HepG2 (cell line): ENCODE measurements at regions not wholly inside any gene's neighbourhood (a gene's known extent, or its start where the extent isn't known, plus 50 kb on each side); places are given as distances from the start of the nearest gene placed in this dataset.

Experiments
- ATAC-seq: fragments of 200-7000 bp; cut with Tn5 transposase; 3 replicates; pipeline ENCODE4 v1.9.1; 2020; ENCODE audit warnings: mild to moderate bottlenecking, moderate library complexity
- BruUV-seq: library from RNA; stranded (reverse); fragments of 400-500 nt; replicated peaks from 2 replicates; lab custom pipeline; 2021; lab: Mats Ljungman, UMichigan
- CTCF ChIA-PET: fragments of 300-600 bp; formaldehyde crosslinking; extraction: SDS; loops from one replicate; lab custom pipeline; 2021; ENCODE audit warnings: low total read pairs, inconsistent platforms, low intra/inter-chr PET ratio; lab: Yijun Ruan, JAX
- POLR2A ChIA-PET: fragments of 350-600 bp; sonication (Branson Sonifier 250); formaldehyde crosslinking; loops from one replicate; lab custom pipeline; 2020; ENCODE audit warnings: antibody characterized with exemption, inconsistent platforms; lab: Yijun Ruan, JAX
- DNase-seq: peaks from one replicate; pipeline ENCODE4 v3.0.0-alpha.2; 2015; ENCODE audit warnings: low spot score
- FAIRE-seq: peaks from 3 replicates; lab custom pipeline; 2011; peaks lifted over from hg19 to GRCh38; lab: Jason Lieb, UNC
- H2AFZ ChIP-seq: one replicate; pipeline ENCODE4 v1.6.1; 2011; ENCODE audit warnings: low read length, inconsistent platforms
- H3K27ac ChIP-seq: fragments of 300-600 bp; 3 replicates; pipeline ENCODE4 v1.8.0; 2011; ENCODE audit warnings: mixed run types, mild to moderate bottlenecking, mixed read lengths, low read length, inconsistent platforms; ENCODE audit not compliant: insufficient read depth; ENCODE audit errors: extremely low read length
- H3K27me3 ChIP-seq, 2 experiments: fragments of 200-600 bp in 1 of 2; 2 replicates in 1 of 2; 3 replicates in 1 of 2; pipeline versions ENCODE4 v1.6.0 to v1.8.0; 2011; ENCODE audit warnings: low read length in 2 of 2, mild to moderate bottlenecking in 2 of 2, moderate library complexity in 2 of 2, inconsistent platforms in 1 of 2; ENCODE audit not compliant: insufficient read depth in 2 of 2, control insufficient read depth in 1 of 2
- H3K36me3 ChIP-seq, 2 experiments: fragments of 200-600 bp in 1 of 2; replicated peaks in 1 of 2; 2 replicates in 1 of 2; 3 replicates in 1 of 2; pipeline versions ENCODE4 v1.5.1 to v1.8.0; 2011; ENCODE audit warnings: low read length in 2 of 2, inconsistent platforms in 1 of 2; ENCODE audit not compliant: insufficient read depth in 2 of 2, control insufficient read depth in 1 of 2
- H3K4me1 ChIP-seq: 2 replicates; pipeline ENCODE4 v1.5.1; 2012; ENCODE audit warnings: low read length, inconsistent platforms; ENCODE audit not compliant: insufficient read depth
- H3K4me2 ChIP-seq: 2 replicates; pipeline ENCODE4 v1.6.0; 2011; ENCODE audit warnings: low read depth, low read length, inconsistent platforms
- H3K4me3 ChIP-seq, 3 experiments: fragments of 200-600 bp in 1 of 3; sonication (generic), shearing (Covaris generic) in 1 of 3; replicated peaks in 1 of 3; 2 replicates each; pipeline ENCODE4 v1.5.1; 2011 to 2016; ENCODE audit warnings: low read length in 3 of 3, inconsistent platforms in 2 of 3, low read depth in 2 of 3, mild to moderate bottlenecking in 2 of 3, control low read depth in 1 of 3, mixed read lengths in 1 of 3; ENCODE audit not compliant: insufficient read depth in 1 of 3
- H3K79me2 ChIP-seq: one replicate; pipeline ENCODE4 v1.6.1; 2011; ENCODE audit warnings: low read length, inconsistent platforms; ENCODE audit not compliant: insufficient read depth
- H3K9ac ChIP-seq: 2 replicates; pipeline ENCODE4 v1.6.0; 2011; ENCODE audit warnings: mild to moderate bottlenecking, low read depth, low read length, inconsistent platforms; ENCODE audit not compliant: insufficient read depth
- H3K9me3 ChIP-seq: 2 replicates; pipeline ENCODE4 v1.5.1; 2012; ENCODE audit warnings: mild to moderate bottlenecking, low read length
- H4K20me1 ChIP-seq: 2 replicates; pipeline ENCODE4 v1.6.0; 2011; ENCODE audit warnings: inconsistent platforms, mild to moderate bottlenecking, low read length, moderate library complexity; ENCODE audit not compliant: insufficient read depth
- CBFB ChIP-seq: sonication (generic); formaldehyde crosslinking; IDR thresholded peaks from 2 replicates; pipeline ENCODE4 v1.4.0; 2020; ENCODE audit warnings: missing genetic modification reagents
- FOSL2 ChIP-seq: sonication (generic); formaldehyde crosslinking; IDR thresholded peaks from 2 replicates; pipeline ENCODE4 v1.4.0; 2020; ENCODE audit warnings: missing genetic modification reagents
- IRX3 ChIP-seq: sonication (generic); formaldehyde crosslinking; IDR thresholded peaks from 2 replicates; pipeline ENCODE4 v1.8.1; 2023; ENCODE audit warnings: mild to moderate bottlenecking, low read depth, missing genetic modification reagents, borderline replicate concordance
- KDM3A ChIP-seq: IDR thresholded peaks from 2 replicates; pipeline ENCODE4 v1.6.1; 2018; ENCODE audit warnings: low read depth, missing compliant biosample characterization
- MTA3 ChIP-seq: sonication (generic); formaldehyde crosslinking; IDR thresholded peaks from 2 replicates; pipeline ENCODE4 v1.4.0; 2020; ENCODE audit warnings: missing genetic modification reagents
- MXD1 ChIP-seq: sonication (generic); formaldehyde crosslinking; IDR thresholded peaks from 2 replicates; pipeline ENCODE4 v1.4.0; 2020; ENCODE audit warnings: mild to moderate bottlenecking, missing genetic modification reagents
- ZNF572 ChIP-seq: sonication (generic); formaldehyde crosslinking; IDR thresholded peaks from 2 replicates; pipeline ENCODE4 v1.5.1; 2020; ENCODE audit warnings: mild to moderate bottlenecking, missing genetic modification reagents
- ZNF792 ChIP-seq: IDR thresholded peaks from 2 replicates; pipeline ENCODE4 v1.6.1; 2016
- ZNF839 ChIP-seq: sonication (generic); formaldehyde crosslinking; IDR thresholded peaks from 2 replicates; pipeline ENCODE4 v1.4.0; 2020; ENCODE audit warnings: missing genetic modification reagents, mild to moderate bottlenecking, borderline replicate concordance
- ZNF879 ChIP-seq: sonication (generic); formaldehyde crosslinking; IDR thresholded peaks from 2 replicates; pipeline ENCODE4 v1.8.1; 2023; ENCODE audit warnings: missing genetic modification reagents
- WGBS: methylation state at CpG from one replicate; pipeline ENCODE4 v1.1.6; 2017; ENCODE audit warnings: low lambda C conversion rate; 5-methylcytosine and 5-hydroxymethylcytosine counted together
- in situ Hi-C: cut with HindIII; loops from 2 replicates; pipeline ENCODE4 v1.10.0; 2017; ENCODE audit warnings: low pct_unique_long_range_greater_than_20kb; ENCODE audit not compliant: extremely low pct_ligation_motif_present
- intact Hi-C: fragments of 100-400 bp; cut with micrococcal nuclease; formaldehyde crosslinking; loops from one replicate; pipeline ENCODE4 v1.10.0; 2022; ENCODE audit not compliant: unreplicated experiment
- TF ChIP-seq, protein P1 (sequence below): sonication (generic); formaldehyde crosslinking; IDR thresholded peaks from 2 replicates; pipeline ENCODE4 v1.5.1; 2020; ENCODE audit warnings: mild to moderate bottlenecking, missing genetic modification reagents, borderline replicate concordance
- TF ChIP-seq, protein P2 (sequence below): sonication (generic); formaldehyde crosslinking; conservative IDR thresholded peaks from 2 replicates; pipeline ENCODE4 v1.8.0; 2022; ENCODE audit warnings: missing genetic modification reagents

- H4K20me1 ChIP-seq, result no peaks in the 10 kb centered on the region
- WGBS, result 21% methylated on average over 2 of the region's 2 CpGs
- H3K4me2 ChIP-seq, result no peak overlapping the region
- H2AFZ ChIP-seq, result no peak overlapping the region
- ChIA-PET CTCF (no interaction called here), POLR2A (no interaction called here)
- no peaks in the 10 kb centered on the region for H3K27me3 ChIP-seq
- no peak for DNase-seq
- no peaks in the 10 kb centered on the region for H3K4me1 ChIP-seq
- no peak for ATAC-seq
- H3K27ac ChIP-seq, result no peak overlapping the region
- H3K4me3 ChIP-seq, result no peak overlapping the region
- intact Hi-C loops, result no loop called here
- H3K9ac ChIP-seq, result no peak overlapping the region
- no TSS peak for BruUV-seq
- H3K9me3 ChIP-seq, result no peaks in the 10 kb centered on the region
- no peaks in the 10 kb centered on the region for H3K79me2 ChIP-seq
- FAIRE-seq, result no peak
- in situ Hi-C loops, result no loop called here
- no peak for TF ChIP-seq MXD1 (CRISPR knock-in tag)
- no peak for TF ChIP-seq ZNF572
- TF ChIP-seq ZNF879 (CRISPR knock-in tag), result no peak
- TF ChIP-seq, protein P1, sequence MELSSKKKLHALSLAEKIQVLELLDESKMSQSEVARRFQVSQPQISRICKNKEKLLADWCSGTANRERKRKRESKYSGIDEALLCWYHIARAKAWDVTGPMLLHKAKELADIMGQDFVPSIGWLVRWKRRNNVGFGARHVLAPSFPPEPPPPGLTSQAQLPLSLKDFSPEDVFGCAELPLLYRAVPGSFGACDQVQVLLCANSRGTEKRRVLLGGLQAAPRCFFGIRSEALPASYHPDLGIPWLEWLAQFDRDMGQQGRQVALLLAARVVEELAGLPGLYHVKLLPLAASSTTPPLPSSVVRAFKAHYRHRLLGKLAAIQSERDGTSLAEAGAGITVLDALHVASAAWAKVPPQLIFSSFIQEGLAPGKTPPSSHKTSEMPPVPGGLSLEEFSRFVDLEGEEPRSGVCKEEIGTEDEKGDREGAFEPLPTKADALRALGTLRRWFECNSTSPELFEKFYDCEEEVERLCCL, result no peak
- no peak for TF ChIP-seq ZNF839 (CRISPR knock-in tag)
- no peak for TF ChIP-seq ZNF792 (CRISPR knock-in tag)
- TF ChIP-seq FOSL2 (CRISPR knock-in tag), result no peak
- no peak for TF ChIP-seq KDM3A (CRISPR knock-in tag)
- no peak for TF ChIP-seq MTA3 (CRISPR knock-in tag)
- TF ChIP-seq, protein P2, sequence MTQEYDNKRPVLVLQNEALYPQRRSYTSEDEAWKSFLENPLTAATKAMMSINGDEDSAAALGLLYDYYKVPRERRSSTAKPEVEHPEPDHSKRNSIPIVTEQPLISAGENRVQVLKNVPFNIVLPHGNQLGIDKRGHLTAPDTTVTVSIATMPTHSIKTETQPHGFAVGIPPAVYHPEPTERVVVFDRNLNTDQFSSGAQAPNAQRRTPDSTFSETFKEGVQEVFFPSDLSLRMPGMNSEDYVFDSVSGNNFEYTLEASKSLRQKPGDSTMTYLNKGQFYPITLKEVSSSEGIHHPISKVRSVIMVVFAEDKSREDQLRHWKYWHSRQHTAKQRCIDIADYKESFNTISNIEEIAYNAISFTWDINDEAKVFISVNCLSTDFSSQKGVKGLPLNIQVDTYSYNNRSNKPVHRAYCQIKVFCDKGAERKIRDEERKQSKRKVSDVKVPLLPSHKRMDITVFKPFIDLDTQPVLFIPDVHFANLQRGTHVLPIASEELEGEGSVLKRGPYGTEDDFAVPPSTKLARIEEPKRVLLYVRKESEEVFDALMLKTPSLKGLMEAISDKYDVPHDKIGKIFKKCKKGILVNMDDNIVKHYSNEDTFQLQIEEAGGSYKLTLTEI (CRISPR knock-in tag), result no peak
- TF ChIP-seq IRX3 (CRISPR knock-in tag), result no peak
- no peak for TF ChIP-seq CBFB
- TF ChIP-seq, all 625 proteins: peak for 0
- H3K36me3 ChIP-seq, result no peaks in the 10 kb centered on the region
Measured at GRCh38 chr1:189804352-189804751, 673.3 kb downstream of the BRINP3 start.
